HepG2 (cell line): ENCODE measurements at regions not wholly inside any gene's neighbourhood (a gene's known extent, or its start where the extent isn't known, plus 50 kb on each side); places are given as distances from the start of the nearest gene placed in this dataset.

Experiments used
- CEBPB ChIP-seq: IDR thresholded peaks from 2 replicates; pipeline ENCODE4 v1.6.1; 2011; ENCODE audit warnings: low read depth, low read length, improper control_type of control experiment, borderline replicate concordance
- ELF4 ChIP-seq: sonication (generic); formaldehyde crosslinking; IDR thresholded peaks from 2 replicates; pipeline ENCODE4 v1.5.0; 2020; ENCODE audit warnings: missing genetic modification reagents, mild to moderate bottlenecking, moderate library complexity, borderline replicate concordance
- EZH2 ChIP-seq: conservative IDR thresholded peaks from 2 replicates; pipeline ENCODE4 v1.6.1; 2012; ENCODE audit warnings: mild to moderate bottlenecking, low read depth, low read length, moderate library complexity
- PCBP1 ChIP-seq: fragments of 200-400 bp; formaldehyde crosslinking; IDR thresholded peaks from 2 replicates; pipeline ENCODE4 v1.6.1; 2017; ENCODE audit warnings: mild to moderate bottlenecking, low read depth, low read length, borderline replicate concordance
- POLR2A ChIP-seq, 2 experiments: IDR thresholded peaks; 2 replicates each; pipeline ENCODE4 v1.6.1; 2011; ENCODE audit warnings: low read depth in 2 of 2, low read length in 2 of 2, mild to moderate bottlenecking in 1 of 2, moderate library complexity in 1 of 2; ENCODE audit not compliant: insufficient read depth in 1 of 2
- RFX5 ChIP-seq: IDR thresholded peaks from 2 replicates; pipeline ENCODE4 v1.6.1; 2011; ENCODE audit warnings: low read depth, low read length, improper control_type of control experiment
- TOE1 ChIP-seq: sonication (generic); formaldehyde crosslinking; IDR thresholded peaks from 2 replicates; pipeline ENCODE4 v1.4.0; 2020; ENCODE audit warnings: mild to moderate bottlenecking, missing genetic modification reagents
- ZNF605 ChIP-seq: sonication (generic); formaldehyde crosslinking; IDR thresholded peaks from 2 replicates; pipeline ENCODE4 v1.8.0; 2022; ENCODE audit warnings: mild to moderate bottlenecking, missing genetic modification reagents
- TF ChIP-seq, protein P1 (sequence below): sonication (generic); formaldehyde crosslinking; IDR thresholded peaks from 2 replicates; pipeline ENCODE4 v1.8.1; 2022; ENCODE audit warnings: low read depth, mild to moderate bottlenecking, missing genetic modification reagents

DNA sequence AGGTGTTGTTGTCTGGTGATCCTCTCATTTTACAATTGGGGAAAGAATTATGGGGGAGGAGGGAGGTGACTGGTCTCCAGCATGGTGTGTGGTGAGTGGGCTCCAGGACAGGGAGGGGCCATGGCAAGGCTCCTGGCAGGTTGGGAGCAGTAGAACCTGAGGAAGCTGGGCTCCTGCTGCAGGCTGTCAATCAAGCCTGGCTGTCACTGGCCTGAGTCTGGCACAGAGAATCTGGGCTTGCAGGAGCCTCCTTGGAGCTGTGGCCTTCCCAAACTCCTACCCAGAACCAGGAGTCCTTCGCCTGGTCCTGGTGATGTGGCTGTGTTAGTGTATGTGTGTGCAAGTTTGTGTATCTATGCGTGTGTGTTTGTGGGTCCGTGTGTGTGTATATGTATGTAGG lies 131.9 kb upstream of the CSF3R start:
- TF ChIP-seq PCBP1 (no peak), ELF4 (CRISPR knock-in tag) (no peak), ZNF605 (CRISPR knock-in tag) (no peak), RFX5 (no peak), TOE1 (no peak), POLR2A (IDR thresholded peaks at IDR 0.05; ENCODE audit: insufficient read depth in 1 of 2, low read depth in 2 of 2, low read length in 2 of 2) (no peak), CEBPB (no peak), EZH2 (no peak)
- TF ChIP-seq, protein P1, sequence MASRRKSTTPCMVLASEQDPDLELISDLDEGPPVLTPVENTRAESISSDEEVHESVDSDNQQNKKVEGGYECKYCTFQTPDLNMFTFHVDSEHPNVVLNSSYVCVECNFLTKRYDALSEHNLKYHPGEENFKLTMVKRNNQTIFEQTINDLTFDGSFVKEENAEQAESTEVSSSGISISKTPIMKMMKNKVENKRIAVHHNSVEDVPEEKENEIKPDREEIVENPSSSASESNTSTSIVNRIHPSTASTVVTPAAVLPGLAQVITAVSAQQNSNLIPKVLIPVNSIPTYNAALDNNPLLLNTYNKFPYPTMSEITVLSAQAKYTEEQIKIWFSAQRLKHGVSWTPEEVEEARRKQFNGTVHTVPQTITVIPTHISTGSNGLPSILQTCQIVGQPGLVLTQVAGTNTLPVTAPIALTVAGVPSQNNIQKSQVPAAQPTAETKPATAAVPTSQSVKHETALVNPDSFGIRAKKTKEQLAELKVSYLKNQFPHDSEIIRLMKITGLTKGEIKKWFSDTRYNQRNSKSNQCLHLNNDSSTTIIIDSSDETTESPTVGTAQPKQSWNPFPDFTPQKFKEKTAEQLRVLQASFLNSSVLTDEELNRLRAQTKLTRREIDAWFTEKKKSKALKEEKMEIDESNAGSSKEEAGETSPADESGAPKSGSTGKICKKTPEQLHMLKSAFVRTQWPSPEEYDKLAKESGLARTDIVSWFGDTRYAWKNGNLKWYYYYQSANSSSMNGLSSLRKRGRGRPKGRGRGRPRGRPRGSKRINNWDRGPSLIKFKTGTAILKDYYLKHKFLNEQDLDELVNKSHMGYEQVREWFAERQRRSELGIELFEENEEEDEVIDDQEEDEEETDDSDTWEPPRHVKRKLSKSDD (CRISPR knock-in tag) = no peak
